ENCODE measurements at regions not wholly inside any gene's neighbourhood (a gene's known extent, or its start where the extent isn't known, plus 50 kb on each side); places are given as distances from the start of the nearest gene placed in this dataset.

GRCh38 chr18:8537400-8537799 is 71.8 kb upstream of the RAB12 start:
- TF ChIP-seq CBFB (CRISPR knock-in tag; IDR thresholded peaks at IDR 0.05) (no peak), PHF8 (CRISPR knock-in tag; IDR thresholded peaks at IDR 0.05) (no peak), PLRG1 (conservative IDR thresholded peaks at IDR 0.05) (no peak), ZNF766 (CRISPR knock-in tag; IDR thresholded peaks at IDR 0.05; ENCODE audit: borderline replicate concordance) (no peak), NFYC (CRISPR knock-in tag; IDR thresholded peaks at IDR 0.05) (no peak), ZNF768 (CRISPR knock-in tag; IDR thresholded peaks at IDR 0.05) (no peak)
- TF ChIP-seq, protein P1, sequence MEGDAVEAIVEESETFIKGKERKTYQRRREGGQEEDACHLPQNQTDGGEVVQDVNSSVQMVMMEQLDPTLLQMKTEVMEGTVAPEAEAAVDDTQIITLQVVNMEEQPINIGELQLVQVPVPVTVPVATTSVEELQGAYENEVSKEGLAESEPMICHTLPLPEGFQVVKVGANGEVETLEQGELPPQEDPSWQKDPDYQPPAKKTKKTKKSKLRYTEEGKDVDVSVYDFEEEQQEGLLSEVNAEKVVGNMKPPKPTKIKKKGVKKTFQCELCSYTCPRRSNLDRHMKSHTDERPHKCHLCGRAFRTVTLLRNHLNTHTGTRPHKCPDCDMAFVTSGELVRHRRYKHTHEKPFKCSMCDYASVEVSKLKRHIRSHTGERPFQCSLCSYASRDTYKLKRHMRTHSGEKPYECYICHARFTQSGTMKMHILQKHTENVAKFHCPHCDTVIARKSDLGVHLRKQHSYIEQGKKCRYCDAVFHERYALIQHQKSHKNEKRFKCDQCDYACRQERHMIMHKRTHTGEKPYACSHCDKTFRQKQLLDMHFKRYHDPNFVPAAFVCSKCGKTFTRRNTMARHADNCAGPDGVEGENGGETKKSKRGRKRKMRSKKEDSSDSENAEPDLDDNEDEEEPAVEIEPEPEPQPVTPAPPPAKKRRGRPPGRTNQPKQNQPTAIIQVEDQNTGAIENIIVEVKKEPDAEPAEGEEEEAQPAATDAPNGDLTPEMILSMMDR (CRISPR knock-in tag; IDR thresholded peaks at IDR 0.05): no peak
- TF ChIP-seq, protein P2, sequence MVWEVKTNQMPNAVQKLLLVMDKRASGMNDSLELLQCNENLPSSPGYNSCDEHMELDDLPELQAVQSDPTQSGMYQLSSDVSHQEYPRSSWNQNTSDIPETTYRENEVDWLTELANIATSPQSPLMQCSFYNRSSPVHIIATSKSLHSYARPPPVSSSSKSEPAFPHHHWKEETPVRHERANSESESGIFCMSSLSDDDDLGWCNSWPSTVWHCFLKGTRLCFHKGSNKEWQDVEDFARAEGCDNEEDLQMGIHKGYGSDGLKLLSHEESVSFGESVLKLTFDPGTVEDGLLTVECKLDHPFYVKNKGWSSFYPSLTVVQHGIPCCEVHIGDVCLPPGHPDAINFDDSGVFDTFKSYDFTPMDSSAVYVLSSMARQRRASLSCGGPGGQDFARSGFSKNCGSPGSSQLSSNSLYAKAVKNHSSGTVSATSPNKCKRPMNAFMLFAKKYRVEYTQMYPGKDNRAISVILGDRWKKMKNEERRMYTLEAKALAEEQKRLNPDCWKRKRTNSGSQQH (CRISPR knock-in tag; IDR thresholded peaks at IDR 0.05; ENCODE audit: low read depth): no peak

Data from HepG2 (cell line).